HPDE6-E6E7 (cell line): ENCODE measurements at regions not wholly inside any gene's neighbourhood (a gene's known extent, or its start where the extent isn't known, plus 50 kb on each side); places are given as distances from the start of the nearest gene placed in this dataset.
A peak's percentile ranks its signal among the peaks of the same experiment; 100 is the strongest.
"Not testable (repeated sequence)": the region's sequence is repeated elsewhere in the genome, so short reads cannot be mapped to it uniquely, and the experiment has no call there.

Experiments used
- DNase-seq: peaks from one replicate; pipeline ENCODE4 v3.0.0; 2011; ENCODE audit warnings: missing footprints; ENCODE audit errors: extremely low spot score

DNA sequence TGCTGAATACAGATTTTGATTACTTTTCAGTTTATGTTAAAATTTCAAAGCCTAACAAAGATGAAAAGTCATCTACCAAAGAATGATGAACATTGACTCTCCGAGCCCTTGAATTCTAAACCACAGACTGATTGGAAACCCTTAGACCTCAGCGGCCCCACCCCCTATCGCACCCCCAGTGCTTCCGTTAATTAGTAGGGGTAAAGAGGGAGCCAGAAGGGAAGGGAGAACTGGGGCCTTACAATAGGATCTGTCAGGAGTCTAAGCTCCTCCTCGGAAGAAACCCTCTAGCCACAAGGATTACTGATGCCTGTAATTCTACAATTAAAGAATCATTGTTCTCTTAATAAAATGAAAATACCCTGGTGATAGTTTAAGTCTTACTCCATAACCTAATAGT, 79.7 kb upstream of the JARID2 start:
- no peak for DNase-seq

DNA sequence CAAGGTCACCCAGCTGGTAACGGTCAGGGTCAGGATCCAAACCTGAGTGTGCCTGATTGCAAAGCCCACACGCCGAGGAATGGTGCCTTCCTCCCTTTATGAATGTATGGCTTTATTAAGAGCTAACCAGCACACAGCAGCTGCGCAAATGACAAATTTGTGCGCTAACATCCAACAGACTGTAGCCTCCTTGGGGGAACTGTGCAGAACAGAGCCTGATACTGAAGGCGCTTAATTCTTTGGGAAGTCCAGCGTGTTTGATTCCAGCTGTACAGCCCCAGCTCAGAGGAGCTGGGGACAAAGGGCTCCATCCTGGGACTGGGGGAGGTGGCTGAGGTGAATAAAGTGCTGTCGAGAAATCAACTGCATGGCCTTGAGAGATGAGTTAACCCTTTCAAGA, 75.7 kb upstream of the JARID2 start:
- DNase-seq: no peak

- no peak for DNase-seq
Observed at GRCh38 chr6:15171026-15171425, 74.8 kb upstream of the JARID2 start.

DNA sequence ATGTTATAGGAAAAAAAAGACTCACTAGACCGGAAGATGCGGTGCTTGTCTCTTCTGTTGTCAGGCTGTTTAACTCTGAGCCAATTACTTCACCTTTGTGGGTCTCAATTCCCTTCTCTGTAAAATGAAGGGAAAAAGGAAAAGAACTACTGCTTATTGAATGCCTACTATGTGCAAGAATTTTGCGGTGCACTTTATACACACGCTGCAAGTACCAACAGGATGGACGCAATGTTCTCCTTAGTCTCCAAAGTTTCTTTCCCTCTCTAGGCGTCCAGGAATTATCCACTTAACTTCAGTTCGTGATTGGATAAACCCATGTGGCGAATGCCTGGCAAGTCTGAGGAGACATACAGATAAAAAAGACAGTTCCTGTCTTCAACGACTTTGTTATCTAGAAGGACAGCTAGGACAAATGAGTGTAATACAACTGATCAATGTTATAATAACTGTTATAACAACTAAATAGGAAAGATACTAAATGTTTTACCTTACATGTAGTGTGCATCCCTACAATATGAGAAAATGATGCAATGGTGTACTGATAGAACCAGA, 69.0 kb upstream of the JARID2 start:
- DNase-seq: no peak

- no peak for DNase-seq
Observed at GRCh38 chr6:15183979-15184378, 61.9 kb upstream of the JARID2 start.

DNA sequence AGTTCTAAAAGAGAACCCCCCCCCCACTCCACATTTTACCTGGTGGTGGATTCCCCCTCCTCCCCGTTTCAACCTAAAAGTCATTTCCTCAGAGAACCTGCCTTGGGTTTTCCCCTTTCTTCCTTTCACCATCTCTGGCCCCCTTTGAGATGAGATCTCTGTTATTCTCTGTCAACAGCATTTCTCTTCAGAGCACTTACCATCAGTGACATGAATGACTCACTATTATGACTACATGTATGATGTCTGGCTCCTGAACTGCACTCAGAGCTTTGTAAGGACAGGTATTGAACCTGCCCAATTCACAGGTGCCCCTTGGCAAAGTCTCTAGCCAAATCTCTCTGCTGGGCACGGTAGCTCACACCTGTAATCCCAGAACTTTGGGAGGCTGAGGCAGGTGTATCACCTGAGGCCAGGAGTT, 61.4 kb upstream of the JARID2 start:
- DNase-seq: peak; percentile 38

- not testable (repeated sequence) for DNase-seq
Observed at GRCh38 chr6:15185111-15185510, 60.8 kb upstream of the JARID2 start.

DNA sequence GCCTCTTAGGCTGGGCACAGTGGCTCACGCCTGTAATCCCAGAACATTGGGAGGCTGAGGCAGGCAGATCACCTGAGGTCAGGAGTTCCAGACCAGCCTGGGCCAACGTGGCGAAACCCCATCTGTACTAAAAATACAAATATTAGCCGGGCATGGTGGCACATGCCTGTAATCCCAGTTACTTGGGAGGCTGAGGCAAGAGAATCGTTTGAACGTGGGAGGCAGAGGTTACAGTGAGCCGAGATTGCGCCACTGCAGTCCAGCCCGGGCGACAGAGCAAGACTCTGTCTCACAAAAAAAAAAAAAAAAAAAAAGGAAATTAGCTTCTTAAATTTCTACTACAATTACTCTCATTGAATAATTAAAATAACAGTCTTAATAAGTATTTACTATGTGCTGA, 52.4 kb upstream of the JARID2 start:
- not testable (repeated sequence) for DNase-seq

DNA sequence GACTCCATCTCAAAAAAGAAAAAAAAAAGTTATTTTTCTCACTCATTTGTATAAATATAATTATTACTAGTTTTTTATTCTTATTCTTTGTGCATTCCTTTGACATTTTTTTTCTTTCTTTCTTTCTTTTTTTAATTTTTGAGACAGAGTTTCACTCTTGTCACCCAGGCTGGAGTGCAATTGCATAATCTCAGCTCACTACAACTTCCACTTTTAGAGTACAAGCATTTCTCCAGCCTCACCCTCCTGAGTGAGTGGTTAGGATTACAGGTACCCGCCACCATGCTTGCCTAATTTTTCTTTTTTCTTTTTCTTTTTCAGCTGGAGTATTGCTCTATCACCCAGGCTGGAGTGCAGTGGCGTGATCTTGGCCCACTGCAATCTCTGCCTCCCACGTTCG, 51.4 kb upstream of the JARID2 start:
- no peak for DNase-seq
